Anterior cingulate cortex (tissue), 58 donors: ENCODE measurements at regions not wholly inside any gene's neighbourhood (a gene's known extent, or its start where the extent isn't known, plus 50 kb on each side); places are given as distances from the start of the nearest gene placed in this dataset.

Source experiments
- DNase-seq, 58 donors: peaks; one replicate each; lab custom pipeline; 2025; lab: John Stamatoyannopoulos, UW

DNA sequence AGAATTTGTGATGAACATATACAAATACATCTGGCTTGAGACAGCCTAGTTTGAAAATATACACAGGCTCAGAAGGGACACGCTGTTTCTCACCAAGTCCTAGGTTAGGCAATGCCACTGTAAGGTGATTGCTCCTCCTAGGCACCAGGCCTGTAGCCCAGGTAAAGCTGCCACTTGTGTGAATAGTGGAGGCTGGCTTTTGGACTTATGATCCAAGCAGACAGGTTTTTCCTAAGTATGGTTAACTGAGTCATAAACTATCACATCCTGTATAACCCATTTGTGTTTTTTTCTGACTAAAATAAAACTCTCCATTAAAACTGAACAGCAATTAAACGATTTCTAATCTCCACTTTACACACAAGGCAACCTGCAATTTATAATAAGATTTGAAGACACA lies 81.0 kb downstream of the SEMA4F start:
- DNase-seq = no peak

GRCh38 chr2:74735564-74735963 lies 81.5 kb downstream of the SEMA4F start:
- no peak for DNase-seq

GRCh38 chr2:74736589-74736988 lies 82.5 kb downstream of the SEMA4F start:
- no peak for DNase-seq

DNA sequence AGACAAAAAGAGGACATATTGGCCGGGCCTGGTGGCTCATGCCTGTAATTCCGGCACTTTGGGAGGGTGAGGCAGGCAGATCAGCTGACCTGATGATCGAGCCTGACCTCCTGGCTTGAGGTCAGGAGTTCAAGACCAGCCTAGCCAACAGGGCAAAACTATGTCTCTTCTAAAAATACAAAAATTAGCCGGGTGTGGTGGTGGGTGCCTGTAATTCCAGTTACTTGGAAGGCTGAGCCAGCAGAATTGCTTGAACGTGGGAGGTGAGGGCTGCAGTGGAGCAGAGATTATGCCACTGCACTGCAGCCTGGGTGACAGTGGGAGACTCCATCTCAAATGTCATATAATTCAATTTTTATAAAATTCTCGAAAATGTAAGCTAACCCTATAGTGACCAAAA lies 84.5 kb downstream of the SEMA4F start:
- DNase-seq = no peak

- no peak for DNase-seq
These were observed 85.1 kb downstream of the SEMA4F start for GRCh38 chr2:74739129-74739528.

DNA sequence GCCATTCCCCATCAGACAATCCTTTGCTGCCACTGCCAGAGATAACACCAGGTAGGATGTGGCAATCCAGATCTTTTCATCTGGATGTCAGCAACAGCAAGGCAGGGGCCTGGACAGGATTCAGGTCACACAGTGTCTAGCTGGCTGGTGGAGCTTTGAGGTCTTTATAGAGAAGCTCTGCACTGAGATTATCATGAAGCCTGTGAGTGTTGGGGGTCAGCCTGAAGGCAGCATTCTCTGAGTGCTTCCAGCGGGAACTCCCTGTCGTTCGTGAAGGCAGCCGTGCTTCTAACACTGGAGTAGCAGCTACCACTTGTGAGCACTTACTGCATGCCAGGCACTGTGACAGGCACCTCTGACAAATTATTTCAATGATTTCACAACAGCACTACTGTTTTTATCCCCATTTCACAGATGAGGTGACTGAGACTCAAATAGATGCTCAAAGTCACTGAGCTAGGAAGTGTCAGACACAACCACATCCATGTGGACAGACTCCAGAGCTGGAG lies 85.7 kb downstream of the SEMA4F start:
- no peak for DNase-seq

- DNase-seq = no peak
These were observed 86.3 kb downstream of the SEMA4F start for GRCh38 chr2:74740395-74740740.

- peak in 1 of 58 donors; percentile 11 for DNase-seq
These were observed 86.8 kb downstream of the SEMA4F start for GRCh38 chr2:74740741-74741431.

GRCh38 chr2:74741629-74742028 lies 87.6 kb downstream of the SEMA4F start:
- no peak for DNase-seq

DNA sequence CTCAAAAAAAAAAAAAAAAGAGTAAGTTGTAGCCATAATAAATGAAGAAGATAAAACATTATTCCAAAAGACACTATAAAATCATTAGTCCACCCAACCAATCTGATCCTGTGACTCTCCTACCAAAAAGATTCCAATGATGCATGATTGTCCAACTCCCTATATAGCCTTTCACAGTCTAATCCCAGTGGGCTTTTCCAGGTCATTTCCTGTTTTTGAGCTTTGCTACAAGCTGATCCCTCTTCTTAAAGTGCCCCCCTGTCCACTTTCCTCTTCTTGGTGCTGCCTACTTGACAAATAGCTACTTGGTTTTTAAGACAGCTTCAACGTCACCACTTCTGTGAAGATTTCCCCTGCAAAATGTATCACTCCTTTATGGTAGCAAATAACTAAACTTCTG lies 88.4 kb downstream of the SEMA4F start:
- no peak for DNase-seq

DNA sequence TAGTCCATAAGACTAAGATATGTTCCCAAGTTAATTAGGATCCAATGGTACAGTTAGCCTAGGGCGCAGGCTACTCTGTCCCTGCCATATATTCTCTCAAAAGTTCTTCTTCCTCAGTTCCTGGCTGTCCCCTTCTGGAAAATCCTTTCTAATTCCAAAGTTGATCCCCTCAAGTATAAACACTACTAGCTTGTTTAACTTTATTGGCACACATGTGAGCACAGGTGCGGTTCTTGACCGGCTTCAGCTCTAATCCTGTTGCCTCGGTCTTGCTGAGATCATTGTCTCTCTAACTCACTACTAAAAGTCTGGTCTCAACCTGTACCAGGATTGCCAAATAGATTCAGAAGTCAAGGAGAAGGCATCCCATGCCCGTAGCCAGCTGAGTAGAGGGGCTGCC lies 89.0 kb downstream of the SEMA4F start:
- DNase-seq = no peak

- DNase-seq = no peak
These were observed 89.7 kb downstream of the SEMA4F start for GRCh38 chr2:74743778-74744177.

GRCh38 chr2:74744731-74745515 lies 89.0 kb upstream of the HK2 start:
- DNase-seq = no peak

GRCh38 chr2:74745766-74746165 lies 88.2 kb upstream of the HK2 start:
- no peak for DNase-seq

DNA sequence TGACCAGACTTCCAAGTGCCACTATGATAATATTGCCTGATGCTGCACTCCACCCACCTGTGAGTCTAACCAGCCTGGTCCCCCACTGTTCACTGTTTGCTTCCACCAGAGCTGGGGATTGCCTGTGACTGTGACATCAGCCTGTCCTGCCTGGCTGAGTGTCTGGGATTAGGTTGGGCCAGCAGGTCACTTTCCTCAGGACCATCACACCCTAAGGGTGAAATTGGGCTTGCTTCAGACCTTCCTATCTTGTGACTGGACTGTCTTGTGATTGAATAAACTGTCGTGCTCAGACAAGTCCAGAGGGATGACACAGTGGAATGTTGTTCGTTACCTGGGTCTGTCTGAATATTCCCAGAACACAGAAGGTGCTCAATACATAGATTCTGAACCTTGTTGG lies 87.4 kb upstream of the HK2 start:
- DNase-seq = no peak

- no peak for DNase-seq
These were observed 86.4 kb upstream of the HK2 start for GRCh38 chr2:74747411-74748080.

- no peak for DNase-seq
These were observed 85.3 kb upstream of the HK2 start for GRCh38 chr2:74748665-74749064.

GRCh38 chr2:74749432-74749831 lies 84.5 kb upstream of the HK2 start:
- DNase-seq = no peak

DNA sequence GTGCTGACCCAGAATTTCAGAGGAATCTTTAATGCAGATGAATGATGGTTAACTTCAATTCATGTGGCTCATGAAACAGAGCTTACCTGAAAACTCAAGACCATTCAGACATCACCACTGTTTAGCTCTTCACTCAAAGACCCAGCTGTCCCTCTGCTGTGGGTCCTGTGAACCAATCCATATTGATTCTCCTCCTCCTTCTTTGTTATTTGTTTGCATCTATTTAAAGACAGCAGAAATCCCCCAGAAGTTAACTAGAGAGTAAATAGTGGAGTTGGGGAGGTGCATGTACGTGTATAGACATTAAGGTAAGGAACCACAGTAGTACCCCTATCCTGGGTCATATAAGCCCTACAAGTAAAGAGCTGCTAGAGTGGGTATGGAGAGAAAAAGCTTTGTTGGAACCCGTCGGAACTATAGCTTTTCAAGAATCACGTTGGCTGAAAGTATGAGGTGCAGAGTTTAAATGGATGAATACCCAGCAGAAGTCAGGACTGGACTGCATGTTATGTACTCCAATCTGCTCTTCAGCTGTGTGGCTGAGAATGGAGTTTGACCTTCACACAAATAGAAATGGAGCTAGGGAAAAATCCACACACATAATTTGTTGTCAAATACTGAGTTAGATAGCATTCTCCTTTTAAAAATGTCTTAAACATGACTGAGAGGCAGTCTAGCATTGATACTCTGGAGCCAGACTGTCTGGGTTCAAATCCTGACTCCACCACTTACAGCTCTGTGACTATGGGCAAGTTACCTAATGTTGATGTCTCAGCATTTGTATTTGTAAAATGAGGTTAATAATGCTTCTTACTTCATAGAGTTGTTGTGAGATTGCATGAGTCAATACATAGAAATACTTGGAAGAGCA lies 81.7 kb upstream of the HK2 start:
- no peak for DNase-seq

DNA sequence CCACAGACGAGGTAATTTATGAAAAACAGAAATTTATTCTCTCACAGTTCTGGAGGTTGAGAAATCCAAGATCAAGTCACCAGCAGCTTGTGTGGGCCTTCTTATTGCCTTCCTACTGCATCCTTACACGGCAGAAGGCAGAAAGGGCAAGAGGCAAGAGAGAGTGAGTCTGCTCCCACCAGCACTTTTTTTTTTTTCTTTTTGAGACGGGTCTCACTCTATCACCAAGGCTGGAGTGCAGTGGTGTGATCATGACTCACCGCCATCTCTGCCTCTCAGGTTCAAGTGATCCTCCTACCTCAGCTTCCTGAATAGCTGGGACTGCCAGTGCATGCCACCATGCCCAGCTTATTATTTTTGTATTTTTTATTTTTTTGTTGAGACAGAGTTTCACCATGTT lies 78.5 kb upstream of the HK2 start:
- no peak for DNase-seq
